Astrocyte (in vitro differentiated cells and primary cell): ENCODE measurements at regions not wholly inside any gene's neighbourhood (a gene's known extent, or its start where the extent isn't known, plus 50 kb on each side); places are given as distances from the start of the nearest gene placed in this dataset.

Experiments
- DNase-seq: peaks from one replicate; pipeline ENCODE4 v3.0.0-alpha.2; 2010; ENCODE audit warnings: low read depth
- FAIRE-seq: peaks from 2 replicates; lab custom pipeline; 2011; peaks lifted over from hg19 to GRCh38; lab: Jason Lieb, UNC
- H2AFZ ChIP-seq: 2 replicates; pipeline ENCODE4 v1.6.0; 2012; ENCODE audit warnings: low read depth, low read length, inconsistent platforms
- H3K27ac ChIP-seq: 2 replicates; pipeline ENCODE4 v1.5.1; 2011; ENCODE audit warnings: low read depth, low read length, inconsistent platforms
- H3K27me3 ChIP-seq: 2 replicates; pipeline ENCODE4 v1.6.0; 2011; ENCODE audit warnings: low read length, inconsistent platforms; ENCODE audit not compliant: insufficient read depth
- H3K36me3 ChIP-seq: 2 replicates; pipeline ENCODE4 v1.5.1; 2011; ENCODE audit warnings: low read length, inconsistent platforms; ENCODE audit not compliant: insufficient read depth
- H3K4me1 ChIP-seq: 2 replicates; pipeline ENCODE4 v1.5.1; 2011; ENCODE audit warnings: low read length, inconsistent platforms; ENCODE audit not compliant: insufficient read depth
- H3K4me2 ChIP-seq: 2 replicates; pipeline ENCODE4 v1.6.0; 2012; ENCODE audit warnings: low read length, inconsistent platforms
- H3K4me3 ChIP-seq: 2 replicates; pipeline ENCODE4 v1.5.1; 2011; ENCODE audit warnings: low read depth, mild to moderate bottlenecking, low read length, inconsistent platforms; ENCODE audit not compliant: insufficient read depth
- H3K79me2 ChIP-seq: 2 replicates; pipeline ENCODE4 v1.6.0; 2012; ENCODE audit warnings: mild to moderate bottlenecking, low read length, inconsistent platforms; ENCODE audit not compliant: insufficient read depth
- H3K9ac ChIP-seq: 2 replicates; pipeline ENCODE4 v1.6.0; 2012; ENCODE audit warnings: mild to moderate bottlenecking, low read length, inconsistent platforms
- H3K9me3 ChIP-seq: 2 replicates; pipeline ENCODE4 v1.5.1; 2012; ENCODE audit warnings: low read depth, mild to moderate bottlenecking, low read length, inconsistent platforms; ENCODE audit not compliant: insufficient read depth
- H4K20me1 ChIP-seq: 2 replicates; pipeline ENCODE4 v1.6.0; 2012; ENCODE audit warnings: low read length, inconsistent platforms; ENCODE audit not compliant: insufficient read depth
- H3K27ac Mint-ChIP-seq: one replicate; pipeline ENCODE4 v1.8.0; 2021; ENCODE audit warnings: mild to moderate bottlenecking, mixed read lengths; ENCODE audit not compliant: unreplicated experiment
- H3K27me3 Mint-ChIP-seq: one replicate; pipeline ENCODE4 v1.8.0; 2021; ENCODE audit warnings: low read depth, mixed read lengths; ENCODE audit not compliant: unreplicated experiment
- H3K36me3 Mint-ChIP-seq: one replicate; pipeline ENCODE4 v1.8.0; 2021; ENCODE audit warnings: low read depth, mixed read lengths; ENCODE audit not compliant: unreplicated experiment
- H3K4me1 Mint-ChIP-seq: one replicate; pipeline ENCODE4 v1.8.0; 2021; ENCODE audit warnings: low read depth, mixed read lengths; ENCODE audit not compliant: unreplicated experiment
- H3K4me3 Mint-ChIP-seq: one replicate; pipeline ENCODE4 v1.8.0; 2021; ENCODE audit warnings: mild to moderate bottlenecking, moderate library complexity, mixed read lengths; ENCODE audit not compliant: unreplicated experiment
- H3K9me3 Mint-ChIP-seq: one replicate; pipeline ENCODE4 v1.8.0; 2021; ENCODE audit warnings: mild to moderate bottlenecking, mixed read lengths; ENCODE audit not compliant: unreplicated experiment
- EZH2 ChIP-seq: IDR thresholded peaks from 2 replicates; pipeline ENCODE4 v1.6.1; 2012; ENCODE audit warnings: mild to moderate bottlenecking, low read length, inconsistent platforms; ENCODE audit not compliant: insufficient read depth
- TF ChIP-seq, protein P1 (sequence below): IDR thresholded peaks from 2 replicates; pipeline ENCODE4 v1.5.1; 2011; ENCODE audit warnings: low read depth, mild to moderate bottlenecking, inconsistent platforms, low read length, moderate library complexity; ENCODE audit not compliant: insufficient read depth

DNA sequence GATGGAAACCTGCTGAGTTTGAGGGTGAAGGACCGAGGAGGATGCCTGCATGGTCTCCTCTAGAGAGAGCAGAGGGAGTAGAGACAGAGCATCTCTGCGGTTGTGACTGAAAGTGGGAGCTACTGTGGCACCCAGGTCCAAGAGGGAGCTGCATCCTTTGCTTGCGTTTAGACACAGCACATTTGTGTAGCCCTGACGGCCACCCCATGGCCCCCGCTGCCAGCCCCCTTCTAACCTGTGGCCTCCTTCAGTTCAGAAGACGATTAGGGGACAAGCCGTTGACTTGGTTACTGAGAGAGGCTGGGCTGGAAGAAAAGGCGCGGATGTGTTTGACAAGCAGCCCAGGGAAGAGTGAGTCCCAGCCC, 690.9 kb downstream of the BRD1 start:
- Mint-ChIP-seq H3K9me3 (no peaks in the 10 kb centered on the region), H3K4me3 (no peak overlapping the region), H3K27me3 (peaks cover 33% of the 10 kb centered on the region), H3K4me1 (no peaks in the 10 kb centered on the region), H3K27ac (no peak overlapping the region), H3K36me3 (no peaks in the 10 kb centered on the region)
- Histone ChIP-seq H3K9me3 (peaks cover 10% of the 10 kb centered on the region), H3K36me3 (no peaks in the 10 kb centered on the region), H3K79me2 (no peaks in the 10 kb centered on the region), H3K4me1 (no peaks in the 10 kb centered on the region), H3K27ac (no peak overlapping the region), H3K9ac (no peak overlapping the region), H2AFZ (no peak overlapping the region), H3K4me2 (no peak overlapping the region), H4K20me1 (no peaks in the 10 kb centered on the region), H3K27me3 (no peaks in the 10 kb centered on the region), H3K4me3 (no peak overlapping the region)
- no peak for TF ChIP-seq EZH2
- TF ChIP-seq, protein P1, sequence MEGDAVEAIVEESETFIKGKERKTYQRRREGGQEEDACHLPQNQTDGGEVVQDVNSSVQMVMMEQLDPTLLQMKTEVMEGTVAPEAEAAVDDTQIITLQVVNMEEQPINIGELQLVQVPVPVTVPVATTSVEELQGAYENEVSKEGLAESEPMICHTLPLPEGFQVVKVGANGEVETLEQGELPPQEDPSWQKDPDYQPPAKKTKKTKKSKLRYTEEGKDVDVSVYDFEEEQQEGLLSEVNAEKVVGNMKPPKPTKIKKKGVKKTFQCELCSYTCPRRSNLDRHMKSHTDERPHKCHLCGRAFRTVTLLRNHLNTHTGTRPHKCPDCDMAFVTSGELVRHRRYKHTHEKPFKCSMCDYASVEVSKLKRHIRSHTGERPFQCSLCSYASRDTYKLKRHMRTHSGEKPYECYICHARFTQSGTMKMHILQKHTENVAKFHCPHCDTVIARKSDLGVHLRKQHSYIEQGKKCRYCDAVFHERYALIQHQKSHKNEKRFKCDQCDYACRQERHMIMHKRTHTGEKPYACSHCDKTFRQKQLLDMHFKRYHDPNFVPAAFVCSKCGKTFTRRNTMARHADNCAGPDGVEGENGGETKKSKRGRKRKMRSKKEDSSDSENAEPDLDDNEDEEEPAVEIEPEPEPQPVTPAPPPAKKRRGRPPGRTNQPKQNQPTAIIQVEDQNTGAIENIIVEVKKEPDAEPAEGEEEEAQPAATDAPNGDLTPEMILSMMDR, result no peak
- no peak for FAIRE-seq
- DNase-seq, result no peak

DNA sequence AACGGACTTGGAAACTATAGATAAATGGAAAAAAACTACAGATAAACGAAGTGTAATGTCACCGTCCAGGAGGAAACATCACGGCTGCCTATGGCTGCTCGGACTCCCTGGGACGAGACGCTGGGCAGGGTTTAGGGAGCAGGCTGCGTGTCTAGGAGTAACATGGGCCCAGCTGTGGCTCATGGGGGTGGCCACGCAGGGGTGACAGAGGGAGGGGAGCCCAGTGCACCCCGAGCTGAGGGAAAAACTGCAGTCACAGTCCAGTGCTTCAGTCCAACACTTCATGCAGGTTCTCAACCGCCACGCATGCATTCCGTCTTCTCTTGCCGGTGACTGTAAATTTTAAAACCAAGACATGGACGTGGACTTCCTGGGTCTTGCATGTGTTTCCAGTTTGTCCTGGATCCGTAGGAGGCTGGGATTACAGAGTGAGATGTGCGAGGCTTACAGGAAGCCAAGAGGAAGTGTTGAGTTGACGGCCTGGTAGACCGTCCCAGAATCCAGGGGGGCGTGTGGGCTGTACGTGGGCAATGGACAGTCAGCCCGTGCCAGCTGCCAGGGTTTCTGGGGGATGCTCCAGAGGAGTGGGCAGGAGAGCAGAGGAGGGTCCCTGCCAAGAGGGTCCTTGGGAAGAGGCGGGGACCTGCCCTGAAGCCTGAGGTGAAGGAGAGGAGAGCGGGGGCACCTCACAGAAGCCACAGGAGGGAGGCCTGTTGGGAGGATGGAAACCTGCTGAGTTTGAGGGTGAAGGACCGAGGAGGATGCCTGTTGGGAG, 691.4 kb downstream of the BRD1 start:
- H3K27me3 Mint-ChIP-seq, result peaks cover 27% of the 10 kb centered on the region
- H3K27ac Mint-ChIP-seq, result no peak overlapping the region
- FAIRE-seq (no peak), DNase-seq (no peak)
- Histone ChIP-seq H3K27me3 (no peaks in the 10 kb centered on the region), H2AFZ (no peak overlapping the region), H3K9ac (no peak overlapping the region), H3K4me2 (no peak overlapping the region), H3K27ac (no peak overlapping the region), H3K9me3 (peaks cover 10% of the 10 kb centered on the region), H4K20me1 (no peaks in the 10 kb centered on the region), H3K79me2 (no peaks in the 10 kb centered on the region), H3K4me1 (no peaks in the 10 kb centered on the region), H3K36me3 (no peaks in the 10 kb centered on the region), H3K4me3 (no peak overlapping the region)
- H3K4me1 Mint-ChIP-seq, result no peaks in the 10 kb centered on the region
- H3K9me3 Mint-ChIP-seq, result no peaks in the 10 kb centered on the region
- no peak for TF ChIP-seq EZH2
- TF ChIP-seq, protein P1, result no peak
- H3K4me3 Mint-ChIP-seq, result no peak overlapping the region
- H3K36me3 Mint-ChIP-seq, result no peaks in the 10 kb centered on the region

DNA sequence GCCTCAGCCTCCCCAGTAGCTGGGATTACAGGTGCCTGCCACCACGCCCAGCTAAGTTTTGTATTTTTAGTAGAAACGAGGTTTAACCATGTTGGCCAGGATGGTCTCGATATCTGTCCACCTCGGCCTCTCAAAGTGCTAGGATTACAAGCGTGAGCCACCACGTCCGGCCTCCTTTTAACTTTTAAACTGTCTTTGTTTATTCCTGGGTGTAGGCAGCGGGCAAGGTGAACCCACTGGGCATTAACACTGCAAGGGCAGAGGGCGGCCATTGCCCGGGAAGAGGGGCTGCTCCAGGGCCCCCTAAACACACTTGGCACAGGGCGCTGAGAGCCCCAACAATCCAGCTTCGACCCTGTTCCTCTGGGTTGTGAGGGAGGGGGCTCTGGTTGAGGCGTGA, 693.6 kb downstream of the BRD1 start:
- no peak for FAIRE-seq
- Mint-ChIP-seq H3K9me3 (no peaks in the 10 kb centered on the region), H3K4me3 (no peak overlapping the region), H3K36me3 (no peaks in the 10 kb centered on the region), H3K4me1 (no peaks in the 10 kb centered on the region), H3K27ac (no peak overlapping the region), H3K27me3 (peaks cover 23% of the 10 kb centered on the region)
- no peak for DNase-seq
- Histone ChIP-seq H3K4me3 (no peak overlapping the region), H3K36me3 (no peaks in the 10 kb centered on the region), H3K4me2 (no peak overlapping the region), H3K9me3 (peaks cover 6% of the 10 kb centered on the region), H3K27ac (no peak overlapping the region), H3K79me2 (no peaks in the 10 kb centered on the region), H4K20me1 (no peaks in the 10 kb centered on the region), H3K27me3 (no peaks in the 10 kb centered on the region), H3K4me1 (no peaks in the 10 kb centered on the region), H3K9ac (no peak overlapping the region), H2AFZ (no peak overlapping the region)
- TF ChIP-seq, protein P1, result no peak
- TF ChIP-seq EZH2, result no peak
